ENCODE measurements at regions not wholly inside any gene's neighbourhood (a gene's known extent, or its start where the extent isn't known, plus 50 kb on each side); places are given as distances from the start of the nearest gene placed in this dataset.

- TF ChIP-seq POLR2AphosphoS5 (IDR thresholded peaks at IDR 0.05; ENCODE audit: low read depth, low read length) = no peak
- no peak for TF ChIP-seq FOXP2 (optimal IDR thresholded peaks at IDR 0.05; ENCODE audit: borderline replicate concordance, extremely low read depth, extremely low read length, insufficient read depth)
- no peak for TF ChIP-seq SIN3A (IDR thresholded peaks at IDR 0.05; ENCODE audit: borderline replicate concordance, insufficient read depth, low read length)
- no peak for TF ChIP-seq TAF1 (IDR thresholded peaks at IDR 0.05; ENCODE audit: borderline replicate concordance, insufficient read depth, low read length)
- TF ChIP-seq REST (IDR thresholded peaks at IDR 0.05; ENCODE audit: insufficient read depth in 1 of 2, low read depth in 2 of 2, low read length in 2 of 2) = no peak
These were observed 622.5 kb downstream of the TYW1 start for GRCh38 chr7:67619175-67619574.

GRCh38 chr7:67620216-67620933, 623.7 kb downstream of the TYW1 start:
- TF ChIP-seq TAF1 (IDR thresholded peaks at IDR 0.05; ENCODE audit: borderline replicate concordance, insufficient read depth, low read length) (no peak), POLR2AphosphoS5 (IDR thresholded peaks at IDR 0.05; ENCODE audit: low read depth, low read length) (no peak), REST (IDR thresholded peaks at IDR 0.05; ENCODE audit: insufficient read depth in 1 of 2, low read depth in 2 of 2, low read length in 2 of 2) (no peak), FOXP2 (optimal IDR thresholded peaks at IDR 0.05; ENCODE audit: borderline replicate concordance, extremely low read depth, extremely low read length, insufficient read depth) (no peak)

- TF ChIP-seq POLR2AphosphoS5 (IDR thresholded peaks at IDR 0.05; ENCODE audit: low read depth, low read length) (no peak), SIN3A (IDR thresholded peaks at IDR 0.05; ENCODE audit: borderline replicate concordance, insufficient read depth, low read length) (no peak), TAF1 (IDR thresholded peaks at IDR 0.05; ENCODE audit: borderline replicate concordance, insufficient read depth, low read length) (no peak), FOXP2 (optimal IDR thresholded peaks at IDR 0.05; ENCODE audit: borderline replicate concordance, extremely low read depth, extremely low read length, insufficient read depth) (no peak), REST (IDR thresholded peaks at IDR 0.05; ENCODE audit: insufficient read depth in 1 of 2, low read depth in 2 of 2, low read length in 2 of 2) (no peak)
These were observed 625.1 kb downstream of the TYW1 start for GRCh38 chr7:67621704-67622103.

GRCh38 chr7:67625257-67625737, 628.7 kb downstream of the TYW1 start:
- no peak for TF ChIP-seq POLR2AphosphoS5 (IDR thresholded peaks at IDR 0.05; ENCODE audit: low read depth, low read length)

- TF ChIP-seq TAF1 (IDR thresholded peaks at IDR 0.05; ENCODE audit: borderline replicate concordance, insufficient read depth, low read length) (no peak), POLR2AphosphoS5 (IDR thresholded peaks at IDR 0.05; ENCODE audit: low read depth, low read length) (no peak), SIN3A (IDR thresholded peaks at IDR 0.05; ENCODE audit: borderline replicate concordance, insufficient read depth, low read length) (no peak), REST (IDR thresholded peaks at IDR 0.05; ENCODE audit: insufficient read depth in 1 of 2, low read depth in 2 of 2, low read length in 2 of 2) (no peak), FOXP2 (optimal IDR thresholded peaks at IDR 0.05; ENCODE audit: borderline replicate concordance, extremely low read depth, extremely low read length, insufficient read depth) (no peak)
These were observed 634.8 kb downstream of the TYW1 start for GRCh38 chr7:67631476-67631875.

Data from PFSK-1 (cell line).